ENCODE measurements at regions not wholly inside any gene's neighbourhood (a gene's known extent, or its start where the extent isn't known, plus 50 kb on each side); places are given as distances from the start of the nearest gene placed in this dataset.
A peak's percentile ranks its signal among the peaks of the same experiment; 100 is the strongest.
"Not testable (repeated sequence)": the region's sequence is repeated elsewhere in the genome, so short reads cannot be mapped to it uniquely, and the experiment has no call there.

- no peak for DNase-seq (ENCODE audit: low read depth)
Observed at GRCh38 chr5:91243286-91243685, 139.8 kb downstream of the ARRDC3 start.

GRCh38 chr5:91241460-91241859 is 141.7 kb downstream of the ARRDC3 start:
- not testable (repeated sequence) for DNase-seq (ENCODE audit: low read depth)

GRCh38 chr5:91240175-91240574 is 142.9 kb downstream of the ARRDC3 start:
- DNase-seq (ENCODE audit: low read depth) = no peak

- DNase-seq (ENCODE audit: low read depth) = no peak
Observed at GRCh38 chr5:91235271-91235694, 147.8 kb downstream of the ARRDC3 start.

- no peak for DNase-seq (ENCODE audit: low read depth)
Observed at GRCh38 chr5:91232523-91232922, 150.6 kb downstream of the ARRDC3 start.

GRCh38 chr5:91229031-91229727 is 153.9 kb downstream of the ARRDC3 start:
- DNase-seq (ENCODE audit: low read depth) = no peak

GRCh38 chr5:91228188-91228587 is 154.9 kb downstream of the ARRDC3 start:
- DNase-seq (ENCODE audit: low read depth) = no peak

GRCh38 chr5:91225848-91226686 is 157.1 kb downstream of the ARRDC3 start:
- peak; percentile 28 for DNase-seq (ENCODE audit: low read depth)

- no peak for DNase-seq (ENCODE audit: low read depth)
Observed at GRCh38 chr5:91224969-91225368, 158.1 kb downstream of the ARRDC3 start.

GRCh38 chr5:91224456-91224855 is 158.7 kb downstream of the ARRDC3 start:
- no peak for DNase-seq (ENCODE audit: low read depth)

- DNase-seq (ENCODE audit: low read depth) = no peak
Observed at GRCh38 chr5:91223886-91224285, 159.2 kb downstream of the ARRDC3 start.

GRCh38 chr5:91222482-91222881 is 160.6 kb downstream of the ARRDC3 start:
- DNase-seq (ENCODE audit: low read depth) = no peak

GRCh38 chr5:91221917-91222316 is 161.2 kb downstream of the ARRDC3 start:
- DNase-seq (ENCODE audit: low read depth) = no peak

GRCh38 chr5:91219803-91220371 is 163.2 kb downstream of the ARRDC3 start:
- DNase-seq (ENCODE audit: low read depth) = peak; percentile 55

- peak; percentile 50 for DNase-seq (ENCODE audit: low read depth)
Observed at GRCh38 chr5:91219091-91219802, 163.9 kb downstream of the ARRDC3 start.

- no peak for DNase-seq (ENCODE audit: low read depth)
Observed at GRCh38 chr5:91217859-91218258, 165.3 kb downstream of the ARRDC3 start.

- DNase-seq (ENCODE audit: low read depth) = no peak
Observed at GRCh38 chr5:91214571-91214970, 168.5 kb downstream of the ARRDC3 start.
